MM.1S (cell line): ENCODE measurements at regions not wholly inside any gene's neighbourhood (a gene's known extent, or its start where the extent isn't known, plus 50 kb on each side); places are given as distances from the start of the nearest gene placed in this dataset.

Experiments
- CTCF ChIP-seq: fragments of 300-600 bp; sonication (generic); IDR thresholded peaks from 2 replicates; pipeline ENCODE4 v1.5.1; 2016; ENCODE audit warnings: antibody characterized with exemption, low read length, mixed read lengths
- EZH2 ChIP-seq: fragments of 300-600 bp; sonication (generic); optimal IDR thresholded peaks from 2 replicates; pipeline ENCODE3; 2017; ENCODE audit warnings: low read depth, mild to moderate bottlenecking, antibody characterized with exemption, low read length, mixed read lengths
- EZH2phosphoT487 ChIP-seq: fragments of 300-600 bp; sonication (generic); IDR thresholded peaks from 2 replicates; pipeline ENCODE4 v1.6.1; 2018; ENCODE audit warnings: antibody characterized with exemption, low read length

DNA sequence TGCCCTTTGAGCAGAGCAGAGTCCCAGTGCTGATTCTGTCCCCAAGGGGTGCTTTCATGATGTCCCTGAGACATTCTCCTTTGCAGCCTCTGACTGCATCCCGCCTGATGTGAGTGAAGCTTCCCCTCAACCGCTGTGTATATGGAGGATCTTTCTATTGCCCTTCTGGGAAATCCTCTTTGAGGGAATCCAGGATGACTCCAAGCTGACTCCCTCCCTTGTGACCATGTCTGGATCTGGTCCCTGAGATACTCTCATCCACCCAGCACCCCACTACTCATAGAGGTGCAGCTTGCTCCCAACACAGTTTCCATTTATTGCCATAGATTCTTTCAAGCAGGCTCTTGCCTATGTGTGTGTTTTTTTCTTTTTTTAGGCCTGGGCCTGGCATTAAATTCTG, 216.5 kb downstream of the SEC61B start:
- TF ChIP-seq CTCF (no peak), EZH2phosphoT487 (no peak), EZH2 (no peak)
